Superior temporal gyrus (tissue), 1 donor: ENCODE measurements at regions not wholly inside any gene's neighbourhood (a gene's known extent, or its start where the extent isn't known, plus 50 kb on each side); places are given as distances from the start of the nearest gene placed in this dataset.
A peak's percentile ranks its signal among the peaks of the same experiment; 100 is the strongest.
"Not testable (repeated sequence)": the region's sequence is repeated elsewhere in the genome, so short reads cannot be mapped to it uniquely, and the experiment has no call there.

Experiments
- DNase-seq: peaks from one replicate; pipeline ENCODE4 v3.0.0-alpha.2; 2016; ENCODE audit errors: extremely low spot score

DNA sequence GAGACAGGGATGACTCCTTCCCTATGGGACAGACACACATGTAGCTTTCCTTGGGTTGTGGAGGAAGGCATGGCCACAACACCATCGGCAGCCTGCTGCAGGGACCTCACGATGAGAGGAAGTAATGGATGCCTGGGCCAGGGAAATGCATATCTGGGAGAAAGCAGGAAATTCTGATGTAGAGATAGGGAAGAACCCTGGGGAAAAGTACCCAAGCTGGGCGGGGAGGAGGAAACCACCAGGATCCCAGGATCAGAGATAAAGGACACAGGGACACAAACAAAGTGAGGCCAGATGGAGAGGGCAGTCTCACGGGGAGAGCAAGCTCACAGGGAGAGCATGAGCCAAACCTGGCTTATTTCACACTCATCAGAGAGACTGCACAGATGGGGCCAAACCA is 294.7 kb upstream of the TEKT4 start:
- not testable (repeated sequence) for DNase-seq

DNA sequence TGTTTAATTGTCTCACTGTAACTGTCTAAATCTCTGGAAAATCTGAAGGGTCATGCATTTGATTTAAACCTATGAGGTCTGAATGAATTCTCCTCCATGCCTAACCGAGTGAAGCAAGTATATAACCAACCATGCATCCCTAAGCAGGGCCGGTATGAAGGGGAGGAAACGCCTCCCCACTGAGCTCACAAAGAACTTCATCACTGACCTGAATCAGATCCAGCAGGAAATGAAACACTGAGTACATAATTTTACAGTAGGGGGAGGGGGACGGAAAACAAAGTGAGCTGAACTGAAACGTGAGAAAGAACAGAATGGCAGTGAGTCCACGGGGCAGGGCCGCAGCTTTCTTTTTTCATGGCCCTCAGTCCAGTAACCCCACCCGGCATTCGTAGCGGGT is 294.1 kb upstream of the TEKT4 start:
- not testable (repeated sequence) for DNase-seq

DNA sequence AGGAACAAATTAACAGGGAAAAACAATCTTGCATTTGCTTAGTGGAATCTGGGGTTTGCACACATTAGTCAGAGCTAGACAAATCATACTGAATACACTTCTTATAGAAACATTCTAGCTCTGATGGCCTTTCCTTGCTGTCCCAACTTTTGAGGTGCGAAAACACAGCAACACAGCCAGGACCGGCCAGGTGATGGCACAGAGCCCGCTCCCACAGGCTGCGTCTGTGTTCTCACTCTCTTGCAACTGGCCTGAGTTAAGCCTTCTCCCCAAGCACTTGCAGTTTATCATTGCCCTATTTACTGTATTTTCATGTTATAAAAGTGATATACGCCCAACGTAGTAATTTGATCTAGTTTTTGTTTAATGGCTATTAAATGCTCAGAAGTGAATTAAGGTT is 292.0 kb upstream of the TEKT4 start:
- not testable (repeated sequence) for DNase-seq

DNA sequence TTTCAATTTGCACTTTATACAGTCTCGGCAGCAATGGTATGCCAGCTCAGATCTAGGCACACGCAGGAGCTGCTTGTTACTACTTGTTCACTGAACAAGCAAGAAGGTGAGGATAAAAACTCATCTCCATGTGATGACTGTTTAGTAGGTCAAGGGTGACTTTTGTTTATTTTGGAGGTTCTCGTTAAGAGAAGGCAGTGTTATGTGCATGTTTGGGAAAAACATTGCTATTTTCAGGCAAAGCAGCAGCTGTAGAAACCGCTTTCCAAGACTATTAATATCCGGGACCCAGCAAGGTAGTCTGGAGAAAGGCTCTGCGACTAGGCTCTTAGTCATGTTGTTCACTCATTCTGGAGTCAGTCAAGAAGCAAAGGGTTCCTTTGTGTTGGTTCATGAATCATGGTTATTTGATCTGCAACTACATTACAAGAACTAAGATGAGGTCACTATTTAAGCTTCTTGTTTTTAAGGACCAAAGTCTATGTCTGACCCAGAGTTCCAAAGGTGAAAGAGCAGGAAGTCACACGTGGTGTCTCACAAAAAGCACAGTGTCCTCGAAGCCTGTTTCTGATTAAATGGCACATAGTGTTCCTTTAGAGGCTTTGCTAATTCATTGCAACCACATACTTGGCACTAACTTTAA is 288.0 kb upstream of the TEKT4 start:
- not testable (repeated sequence) for DNase-seq

DNA sequence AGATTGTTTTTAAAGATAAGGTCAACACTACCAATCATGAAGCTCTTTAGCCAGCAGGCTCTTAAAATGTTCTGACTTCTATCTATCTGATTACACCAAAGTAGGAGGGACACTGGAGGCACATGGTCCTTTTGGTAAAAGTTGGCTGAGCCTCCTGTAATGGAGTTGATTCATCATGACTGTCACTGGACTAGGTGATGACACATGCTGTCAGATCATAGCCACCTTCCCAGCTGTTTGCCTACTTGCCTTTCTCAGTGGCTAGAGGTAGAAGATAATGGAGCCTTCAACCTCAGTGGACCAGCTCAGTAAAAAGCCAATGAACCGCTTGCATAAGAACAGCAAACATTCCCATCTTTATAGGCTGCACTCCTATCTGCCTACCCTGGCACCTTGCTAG is 286.7 kb upstream of the TEKT4 start:
- not testable (repeated sequence) for DNase-seq

DNA sequence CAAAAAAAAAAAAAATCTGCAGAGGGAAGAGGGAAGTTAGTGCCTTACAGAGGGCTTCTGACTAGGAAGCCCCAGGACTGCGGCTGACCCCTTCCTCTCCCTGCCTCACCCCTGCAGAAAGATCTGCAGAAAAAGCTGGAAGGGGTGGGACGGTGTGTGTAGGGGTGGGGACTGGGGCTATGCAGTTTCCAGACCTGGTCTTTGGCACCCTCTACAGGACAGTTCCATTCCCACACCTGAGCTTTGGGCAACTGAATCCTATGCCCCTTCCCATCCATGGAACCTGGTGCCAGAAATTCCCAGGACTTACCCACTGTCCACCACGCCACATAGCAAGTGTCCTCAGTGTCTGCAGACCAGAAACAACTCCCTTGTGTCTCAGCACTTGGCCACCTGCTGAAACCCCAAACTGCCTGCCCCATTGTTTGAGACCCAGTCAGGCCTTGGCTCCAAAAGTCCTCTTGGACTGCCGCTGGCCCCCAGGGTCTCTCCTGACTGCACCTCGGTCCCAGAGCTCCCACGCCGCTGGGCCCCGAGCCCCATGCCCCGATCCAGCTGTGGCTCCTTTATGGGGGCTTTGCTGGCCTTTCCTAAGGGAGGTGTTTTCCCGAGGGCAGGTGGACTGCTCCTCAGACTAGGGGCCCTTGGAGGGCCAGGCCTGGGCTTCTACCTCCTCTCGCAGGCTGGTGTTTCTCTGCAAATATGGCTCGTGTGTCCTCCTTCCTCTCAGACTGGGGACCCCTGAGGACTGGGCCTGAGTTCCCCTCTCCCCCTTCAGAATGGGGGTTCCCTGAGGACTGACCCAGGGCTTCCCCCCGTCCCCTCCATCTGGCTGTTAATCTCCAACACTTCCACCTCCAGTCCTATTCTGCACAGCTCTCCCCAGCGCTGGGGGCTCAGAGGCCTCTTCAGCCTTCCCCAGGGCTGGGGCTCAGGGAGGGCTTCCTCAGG is 284.9 kb upstream of the TEKT4 start:
- peak; percentile 7 for DNase-seq

DNA sequence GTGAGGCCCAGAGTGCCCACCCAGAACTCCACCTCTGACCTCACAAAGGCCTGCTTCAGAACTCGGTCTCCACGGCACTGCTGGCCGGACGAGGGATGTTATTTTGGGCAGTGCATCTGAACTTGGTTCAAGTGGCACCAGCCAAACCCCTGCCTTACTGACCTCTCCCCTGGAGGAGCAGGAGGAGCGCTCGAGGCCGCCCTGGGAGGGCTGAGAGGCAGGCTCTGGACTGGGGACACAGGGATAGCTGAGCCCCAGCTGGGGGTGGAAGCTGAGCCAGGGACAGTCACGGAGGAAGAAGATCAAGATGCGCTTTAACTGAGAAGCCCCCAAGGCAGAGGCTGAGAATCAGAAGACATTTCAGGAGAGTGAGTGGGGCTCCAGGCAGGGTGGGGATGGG is 284.2 kb upstream of the TEKT4 start:
- not testable (repeated sequence) for DNase-seq

DNA sequence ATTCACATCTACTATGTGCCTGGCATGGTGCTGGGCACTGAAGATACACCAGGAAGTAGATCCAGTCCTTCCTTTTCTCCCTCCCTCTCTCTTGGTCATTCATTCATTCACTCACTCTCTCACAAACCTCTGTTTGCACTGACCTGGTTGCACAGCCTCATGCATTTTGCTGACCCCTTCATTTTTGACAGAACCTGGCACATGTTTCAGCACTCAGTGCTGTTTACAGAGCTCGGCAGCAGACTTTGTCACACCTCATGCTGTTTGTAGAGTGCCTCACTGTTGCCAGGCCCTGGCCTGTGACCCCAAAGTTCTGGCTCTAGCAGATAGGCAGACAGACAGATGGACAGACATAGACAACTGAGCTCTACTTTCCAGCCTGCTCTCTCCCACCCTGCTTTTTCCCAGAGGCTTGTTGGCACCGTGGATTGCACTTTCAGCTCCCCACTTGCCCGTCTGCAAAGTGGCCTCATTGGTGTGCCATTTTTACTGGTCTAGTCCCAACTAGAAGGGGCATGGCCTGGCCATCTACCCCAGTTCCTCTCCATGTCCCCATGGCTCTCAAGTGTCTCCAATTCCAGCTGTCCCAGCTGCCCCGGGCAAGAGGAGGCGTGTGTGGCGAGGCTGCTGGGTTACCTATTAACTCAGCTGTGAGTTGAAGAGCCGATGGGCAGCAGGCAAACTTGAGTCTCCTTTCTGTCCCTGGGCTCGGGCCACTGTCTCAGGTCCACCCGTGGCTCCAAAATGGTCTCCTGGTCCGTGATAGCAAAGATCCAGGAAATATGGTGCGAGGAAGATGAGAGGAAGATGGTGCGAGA is 277.0 kb upstream of the TEKT4 start:
- not testable (repeated sequence) for DNase-seq

DNA sequence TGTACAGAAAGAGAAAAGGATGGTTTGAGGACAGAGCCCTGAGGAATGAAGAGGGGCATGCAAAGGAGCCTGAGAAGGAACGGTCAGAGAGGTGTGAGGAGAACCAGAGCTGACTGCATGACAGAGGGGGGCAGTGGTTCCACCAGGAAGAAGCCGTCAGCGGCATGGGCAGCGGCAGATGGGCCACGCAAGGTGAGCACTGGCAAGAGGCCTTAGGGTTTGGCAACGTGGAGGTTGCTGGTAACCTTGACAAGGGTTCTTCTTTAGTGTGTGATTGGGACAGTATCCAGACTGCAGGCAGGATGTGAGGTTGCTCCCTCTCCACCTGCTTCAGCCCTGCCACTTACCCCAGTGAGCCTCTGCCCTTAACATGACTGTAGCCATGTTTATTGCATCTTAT is 275.3 kb upstream of the TEKT4 start:
- not testable (repeated sequence) for DNase-seq

DNA sequence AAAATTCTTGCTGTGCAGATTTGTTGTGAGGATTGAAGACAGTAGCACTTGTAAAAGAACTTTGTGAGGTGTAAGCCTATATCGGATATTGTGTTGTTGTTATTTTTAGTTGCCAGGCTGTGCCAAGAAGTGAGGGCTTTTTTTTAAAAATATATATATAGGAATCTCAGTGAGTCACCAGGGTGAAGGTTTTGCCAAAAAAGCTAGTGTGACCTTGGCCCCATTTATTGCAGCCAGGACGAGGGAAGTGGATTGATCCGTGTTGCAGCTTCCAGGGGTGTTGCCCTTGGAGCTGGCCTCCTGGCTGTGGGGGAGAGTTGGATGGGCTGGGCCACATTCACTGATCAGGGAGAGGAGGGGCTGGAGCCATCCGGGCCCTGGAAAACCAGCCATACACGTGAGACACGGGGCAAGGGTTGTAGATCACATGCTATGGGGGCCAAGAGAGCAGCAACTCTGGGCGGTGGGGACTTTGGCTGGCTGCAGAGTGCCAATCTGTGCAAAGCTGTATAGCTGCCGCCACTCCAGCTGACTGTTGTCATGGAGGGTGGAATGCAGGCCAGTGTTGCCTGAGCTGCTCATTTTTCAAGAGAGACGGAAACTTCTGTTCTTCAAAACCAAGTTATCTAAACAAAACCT is 273.0 kb upstream of the TEKT4 start:
- not testable (repeated sequence) for DNase-seq

DNA sequence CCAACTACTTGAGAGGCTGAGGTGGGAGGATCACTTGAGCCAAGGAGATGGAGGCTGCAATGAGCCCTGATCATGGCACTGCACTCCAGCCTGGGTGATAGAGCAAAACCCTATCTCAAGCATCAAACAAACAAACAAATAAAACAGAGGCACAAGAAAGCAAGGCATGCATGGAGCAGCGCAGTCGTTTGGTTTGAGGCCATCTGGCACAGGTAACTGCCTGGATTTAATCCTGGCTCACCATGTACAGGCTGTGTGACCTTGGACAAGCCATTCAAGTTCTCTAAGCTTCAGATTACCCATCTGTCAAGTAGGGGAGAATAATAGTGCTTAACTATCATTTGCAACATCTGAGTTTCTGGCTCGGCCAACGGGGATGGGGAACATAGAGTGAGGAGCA is 270.3 kb upstream of the TEKT4 start:
- DNase-seq: not testable (repeated sequence)

DNA sequence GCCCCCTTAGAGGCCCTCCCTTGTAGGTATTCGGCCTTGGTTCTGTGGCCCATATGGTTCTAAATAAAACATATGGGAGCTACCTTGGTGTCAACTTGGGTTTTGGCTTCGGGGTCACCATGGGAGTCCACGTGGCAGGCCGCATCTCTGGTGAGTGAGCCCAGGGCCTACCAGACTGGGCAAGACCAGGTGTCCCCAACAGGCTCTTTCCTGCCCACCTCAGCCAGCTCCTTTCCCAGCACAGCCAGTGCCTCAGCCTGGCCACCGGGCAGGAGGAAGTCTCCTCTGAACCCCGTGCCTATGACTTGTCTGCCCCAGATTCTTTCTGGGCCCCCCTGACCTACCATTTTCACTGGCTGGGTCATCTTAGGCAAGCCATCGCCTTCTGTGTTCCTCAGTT is 268.8 kb upstream of the TEKT4 start:
- DNase-seq: no peak

DNA sequence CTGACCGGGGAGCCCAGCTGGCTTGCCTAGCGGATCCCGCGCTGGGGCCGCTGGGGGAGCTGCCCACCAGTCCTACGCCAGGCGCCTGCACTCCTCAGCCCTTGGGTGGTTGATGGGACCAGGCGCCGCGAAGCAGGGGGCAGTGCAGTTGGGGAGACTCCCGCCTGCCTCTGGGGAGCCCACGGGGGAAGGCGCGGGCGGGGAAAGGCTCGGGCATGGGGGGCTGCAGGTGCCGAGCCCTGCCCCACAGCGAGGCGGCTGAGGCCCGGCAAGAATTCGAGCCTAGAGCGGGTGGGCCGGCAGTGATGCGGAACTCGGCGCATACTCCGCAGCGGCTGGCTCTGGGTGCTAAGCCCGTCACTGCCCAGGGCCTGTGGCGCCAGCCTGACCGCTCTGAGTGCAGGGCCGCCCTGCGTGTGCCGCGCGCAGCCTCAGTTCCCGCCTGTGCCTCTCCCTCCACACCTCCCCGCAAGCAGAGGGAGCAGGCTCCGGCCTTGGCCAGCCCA is 249.1 kb upstream of the TEKT4 start:
- DNase-seq: no peak

DNA sequence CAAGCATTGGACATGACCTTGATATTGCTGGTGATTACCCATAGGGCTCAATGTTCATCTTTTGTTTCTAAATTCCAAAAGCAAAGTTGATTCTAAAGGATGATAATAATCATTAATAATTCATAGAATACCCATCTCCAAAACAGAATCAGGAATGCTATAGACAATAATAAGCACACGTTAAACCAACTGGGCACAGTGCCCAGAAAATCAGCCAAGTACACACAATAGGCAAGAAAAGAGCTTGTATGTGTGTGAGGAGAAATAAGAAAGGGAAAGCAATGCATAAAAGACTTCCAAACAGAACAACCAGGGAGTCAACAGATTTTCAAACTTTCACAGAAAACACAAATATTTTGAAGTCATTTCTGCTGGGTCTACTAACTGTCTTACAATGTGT is 242.3 kb upstream of the TEKT4 start:
- not testable (repeated sequence) for DNase-seq

DNA sequence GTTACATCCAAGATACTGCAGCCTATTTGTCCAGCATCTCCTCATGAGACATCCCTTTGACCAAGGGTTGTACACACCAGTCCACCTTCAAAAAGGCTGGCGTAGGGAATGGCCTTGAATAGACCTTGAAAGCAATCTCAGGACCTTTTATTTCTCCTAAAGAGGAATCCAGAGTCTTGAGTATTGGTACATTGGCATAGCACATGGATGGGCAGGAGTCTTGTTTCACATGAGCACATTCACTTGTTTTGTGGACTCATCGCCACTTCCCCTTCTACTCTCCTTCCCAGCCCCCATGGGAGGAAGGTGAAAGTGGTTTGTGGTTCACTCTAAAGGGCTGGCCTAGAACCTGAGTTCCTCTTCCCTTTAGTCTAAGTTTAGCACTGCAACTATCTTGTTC is 229.8 kb upstream of the TEKT4 start:
- not testable (repeated sequence) for DNase-seq

DNA sequence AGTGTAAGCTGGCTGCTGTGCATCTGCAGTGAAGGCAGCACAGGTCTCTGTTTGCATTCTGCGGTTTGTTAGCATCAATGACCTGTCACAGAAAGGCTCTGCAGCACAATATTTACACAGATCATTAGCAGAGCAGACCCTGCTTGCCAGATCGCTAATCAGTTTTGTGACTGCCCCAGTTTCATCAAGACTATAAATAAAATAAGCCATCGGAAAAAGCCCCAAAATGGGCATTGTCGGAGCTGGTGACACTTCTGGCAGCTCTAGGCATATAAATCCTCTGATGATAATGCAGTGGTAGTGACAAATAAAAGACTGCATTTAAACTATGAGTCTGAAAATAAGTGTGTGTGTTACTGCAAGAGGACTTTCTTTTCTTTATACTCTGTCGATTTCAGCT is 219.1 kb upstream of the TEKT4 start:
- peak; percentile 13 for DNase-seq

DNA sequence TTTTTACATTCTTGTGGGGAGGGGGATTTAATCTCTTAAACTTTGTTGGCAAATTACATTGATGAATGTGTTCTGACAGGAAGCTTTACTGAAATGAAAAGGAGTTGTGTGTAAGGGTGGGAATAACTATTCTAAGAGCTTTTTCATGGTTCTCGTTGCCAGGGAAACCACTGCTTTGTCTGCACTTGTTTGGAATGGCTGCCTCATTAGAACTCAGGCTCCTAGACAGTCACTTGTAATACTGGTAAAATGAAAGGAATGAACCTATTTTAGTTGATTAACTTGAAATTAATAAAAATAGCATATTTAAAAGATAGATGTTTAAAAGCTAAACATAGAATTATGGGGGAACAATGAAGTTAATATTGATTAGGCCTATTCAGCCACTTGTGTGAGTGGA is 201.4 kb upstream of the TEKT4 start:
- not testable (repeated sequence) for DNase-seq

DNA sequence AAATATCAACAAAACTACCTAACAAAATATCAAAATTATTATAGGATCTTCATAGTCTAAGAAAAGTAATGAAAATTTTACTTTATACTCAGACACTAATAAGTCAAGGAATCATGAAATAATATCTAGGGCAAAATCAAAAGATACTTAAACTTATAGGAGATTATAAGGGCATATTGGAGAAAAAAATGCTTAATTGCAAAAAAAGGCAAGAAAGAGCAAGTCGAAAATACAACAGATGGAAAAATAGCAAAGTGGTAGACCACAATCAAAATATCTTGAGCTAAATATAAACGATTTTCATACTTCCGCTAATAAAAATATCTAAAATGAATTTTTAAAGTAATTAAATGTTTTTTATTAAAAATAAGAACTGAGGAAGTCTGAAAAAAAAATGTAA is 177.0 kb upstream of the TEKT4 start:
- DNase-seq: not testable (repeated sequence)

DNA sequence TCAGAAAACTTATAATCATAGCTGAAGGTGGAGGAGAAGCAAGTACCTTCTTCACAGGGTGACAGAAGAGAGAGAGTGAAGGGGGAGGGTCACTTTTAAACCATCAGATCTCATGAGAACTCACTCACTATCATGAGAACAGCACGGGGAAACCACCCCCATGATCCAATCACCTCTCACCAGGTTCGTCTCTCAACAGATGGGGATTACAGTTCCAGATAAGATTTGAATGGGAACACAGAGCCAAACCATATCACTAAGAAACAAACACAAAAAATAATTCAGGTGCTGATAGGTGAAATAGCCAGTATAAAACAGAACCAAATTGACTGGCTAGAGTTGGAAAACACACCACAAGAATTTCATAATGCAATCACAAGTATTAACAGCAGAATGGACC is 162.2 kb upstream of the TEKT4 start:
- not testable (repeated sequence) for DNase-seq

DNA sequence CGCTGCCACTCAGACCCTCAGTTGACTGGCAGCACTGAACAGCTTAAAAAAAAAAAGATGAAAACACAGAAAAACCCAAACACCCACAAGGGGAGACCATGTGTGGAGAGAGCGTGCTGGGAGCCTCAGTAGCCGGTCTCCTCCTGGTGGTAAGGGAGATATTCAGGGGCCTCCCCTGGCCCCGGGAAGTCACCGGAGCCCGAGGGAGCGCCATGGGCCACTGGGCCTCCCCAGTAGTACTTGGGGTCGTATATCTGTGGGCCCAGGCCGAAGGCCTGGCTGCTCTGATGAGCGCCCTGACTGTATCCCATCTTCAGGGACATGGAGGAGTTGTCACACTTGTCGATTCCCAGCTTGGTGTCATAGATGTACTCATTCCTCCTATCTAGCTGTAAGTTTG is 145.7 kb upstream of the TEKT4 start:
- DNase-seq: no peak

DNA sequence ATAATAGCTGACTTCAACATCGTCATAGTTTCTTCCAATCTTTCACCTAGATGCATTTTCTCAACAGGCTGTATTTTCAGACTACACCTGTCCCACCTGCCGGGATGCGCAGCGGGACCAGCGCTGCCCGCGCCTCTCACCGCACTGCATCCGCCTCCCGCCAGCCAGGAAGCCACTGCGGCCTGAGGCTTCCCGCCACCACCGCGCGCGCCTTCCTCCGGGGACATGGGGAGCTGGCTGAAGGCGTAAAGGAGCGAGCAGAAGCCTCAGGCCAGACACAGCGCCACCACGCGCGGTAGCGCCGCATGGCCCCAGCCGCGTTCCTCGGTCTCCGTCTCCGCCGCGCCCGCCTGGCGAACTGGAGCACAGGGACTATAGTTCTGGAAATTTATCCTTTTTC is 135.7 kb upstream of the TEKT4 start:
- not testable (repeated sequence) for DNase-seq
